H1 (cell line): ENCODE measurements at regions not wholly inside any gene's neighbourhood (a gene's known extent, or its start where the extent isn't known, plus 50 kb on each side); places are given as distances from the start of the nearest gene placed in this dataset.

Experiments
- CHD7 ChIP-seq: fragments of 300-600 bp; sonication (generic); IDR thresholded peaks from 2 replicates; pipeline ENCODE4 v1.7.1; 2012; ENCODE audit warnings: low read length, moderate library complexity, mild to moderate bottlenecking, inconsistent platforms; ENCODE audit not compliant: insufficient replicate concordance
- NANOG ChIP-seq: IDR thresholded peaks from 2 replicates; pipeline ENCODE4 v1.6.1; 2011; ENCODE audit warnings: low read length, low read depth, mild to moderate bottlenecking, inconsistent platforms; ENCODE audit not compliant: insufficient read depth, poor library complexity, severe bottlenecking

GRCh38 chr10:53508197-53508596 lies 735.6 kb upstream of the MBL2 start (continued):
- TF ChIP-seq CHD7, result peak; percentile 89
- TF ChIP-seq NANOG, result peak; percentile 8
